GM19372 (cell line): ENCODE measurements at regions not wholly inside any gene's neighbourhood (a gene's known extent, or its start where the extent isn't known, plus 50 kb on each side); places are given as distances from the start of the nearest gene placed in this dataset.

Experiments used
- ATAC-seq: cut with Tn5 transposase; IDR thresholded peaks from one replicate; pipeline ENCODE4 v1.9.1; 2021; ENCODE audit warnings: mild to moderate bottlenecking, low read depth, moderate library complexity; ENCODE audit not compliant: unreplicated experiment

- no peak for ATAC-seq
Observed at GRCh38 chr14:29098656-29099055, 332.1 kb downstream of the FOXG1 start.

- ATAC-seq, result no peak
Observed at GRCh38 chr14:29102266-29102665, 335.7 kb downstream of the FOXG1 start.

- ATAC-seq, result no peak
Observed at GRCh38 chr14:29102996-29103395, 336.4 kb downstream of the FOXG1 start.

DNA sequence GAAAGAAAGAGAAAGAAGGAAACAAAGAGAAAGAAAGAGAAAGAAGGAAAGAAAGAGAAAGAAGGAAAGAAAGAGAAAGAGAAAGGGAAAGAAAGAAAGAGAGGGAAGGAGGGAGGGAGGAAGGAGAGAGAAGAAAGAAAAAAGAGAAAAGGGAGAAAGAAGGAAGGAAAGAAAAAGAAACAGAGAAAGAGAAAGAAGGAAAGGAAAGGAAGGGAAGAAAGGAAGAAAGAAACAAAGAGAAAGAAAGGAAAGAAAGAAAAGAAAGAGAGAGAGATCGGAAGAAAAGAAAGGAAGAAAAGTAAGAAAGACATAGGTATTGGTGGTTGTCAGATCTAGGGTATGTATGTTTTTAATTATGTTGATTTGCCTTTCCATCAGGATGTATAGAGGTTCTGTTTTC lies 342.3 kb downstream of the FOXG1 start:
- ATAC-seq, result no peak

DNA sequence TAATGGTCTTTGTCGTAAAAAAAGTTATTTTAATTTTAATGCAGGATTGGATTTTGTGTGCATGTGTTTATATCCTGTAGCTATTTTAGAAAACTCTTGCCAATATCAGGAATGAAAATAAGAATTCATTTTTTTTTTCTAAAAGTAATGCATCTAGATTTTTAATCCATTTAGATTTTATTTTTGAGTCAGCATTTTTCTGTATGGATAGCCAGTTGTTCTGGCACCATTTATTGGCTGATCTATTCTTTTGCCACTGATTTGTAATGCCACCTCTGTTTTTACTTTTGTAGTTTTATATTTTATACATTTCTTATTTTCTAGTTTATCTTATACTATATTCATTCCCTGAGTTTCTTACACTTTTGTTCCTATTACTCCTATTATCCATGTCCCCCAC lies 343.0 kb downstream of the FOXG1 start:
- ATAC-seq, result no peak

DNA sequence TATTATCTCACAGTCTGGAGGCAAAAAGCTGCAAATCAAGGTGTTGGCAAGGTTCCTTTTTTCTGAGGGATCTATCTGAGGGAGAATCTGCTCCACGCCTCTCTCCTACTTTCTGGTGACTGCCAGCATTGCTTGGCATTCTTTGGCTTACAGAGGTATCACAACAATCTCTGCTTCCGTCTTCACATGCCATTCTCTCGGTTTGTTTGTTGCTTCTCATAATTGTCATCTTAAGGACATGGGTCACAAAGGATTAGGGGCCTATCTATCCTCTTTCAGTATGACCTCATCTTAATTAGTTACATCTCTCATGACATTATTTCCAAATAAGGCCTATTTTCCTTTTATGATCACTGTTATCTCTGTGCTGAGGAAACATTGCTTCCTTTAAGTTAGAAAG lies 345.0 kb downstream of the FOXG1 start:
- no peak for ATAC-seq

DNA sequence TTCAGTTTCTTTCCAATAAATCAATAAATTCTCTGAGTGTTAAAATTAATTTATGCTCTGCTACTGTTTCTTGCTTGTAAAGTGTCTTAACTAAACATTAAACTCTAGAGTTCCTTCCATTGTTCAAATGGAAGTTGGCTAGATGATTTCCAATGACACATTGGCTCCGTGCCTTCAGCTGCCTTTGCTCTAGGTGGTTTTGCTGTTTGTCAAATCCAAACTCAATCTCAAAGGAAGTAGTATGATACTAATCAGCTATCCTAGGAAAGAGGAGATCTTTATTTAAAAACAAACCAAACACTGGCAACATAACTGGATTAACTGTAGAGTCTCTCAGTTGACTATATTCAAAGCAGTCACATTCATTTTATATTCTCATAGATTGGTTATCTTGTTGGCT lies 356.4 kb downstream of the FOXG1 start:
- no peak for ATAC-seq

- no peak for ATAC-seq
Observed at GRCh38 chr14:29126361-29126760, 359.8 kb downstream of the FOXG1 start.

DNA sequence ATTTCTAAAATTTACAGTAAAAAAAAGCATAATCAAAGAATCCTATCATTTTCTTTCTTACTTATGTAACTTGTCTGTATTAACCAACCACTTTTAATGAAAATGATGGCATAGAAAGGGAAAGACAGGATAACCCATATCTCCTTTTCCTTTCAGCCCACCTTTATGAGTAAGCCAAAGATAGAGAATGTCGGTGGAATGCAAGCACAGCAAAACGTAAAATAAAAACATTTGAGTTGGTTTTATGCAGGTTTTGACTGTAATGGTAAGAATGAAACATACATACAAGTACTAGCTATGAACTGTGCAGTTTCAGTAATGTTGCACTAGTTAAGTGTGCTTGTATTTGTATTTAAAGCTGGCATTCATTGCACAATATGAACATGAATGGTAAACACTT lies 360.3 kb downstream of the FOXG1 start:
- no peak for ATAC-seq

DNA sequence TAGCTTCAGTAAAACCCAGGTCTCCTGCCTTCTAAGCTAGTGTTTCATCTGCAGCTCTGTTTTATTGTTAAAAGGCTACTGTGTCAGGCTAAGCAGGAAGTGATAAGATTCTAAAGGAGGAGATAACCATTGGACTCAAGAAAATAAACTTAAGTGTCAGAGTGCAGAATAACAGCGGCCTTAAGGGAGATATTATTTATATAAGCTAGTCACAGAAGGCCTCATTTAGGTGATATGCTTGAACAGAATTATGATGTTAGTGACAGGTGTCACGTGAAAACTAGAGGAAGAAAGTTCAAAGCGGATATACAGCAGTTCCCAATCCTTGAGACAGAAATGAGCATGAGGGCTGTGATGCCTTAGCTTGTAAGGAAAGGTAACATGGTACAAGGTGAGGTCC lies 373.4 kb downstream of the FOXG1 start:
- ATAC-seq, result no peak

DNA sequence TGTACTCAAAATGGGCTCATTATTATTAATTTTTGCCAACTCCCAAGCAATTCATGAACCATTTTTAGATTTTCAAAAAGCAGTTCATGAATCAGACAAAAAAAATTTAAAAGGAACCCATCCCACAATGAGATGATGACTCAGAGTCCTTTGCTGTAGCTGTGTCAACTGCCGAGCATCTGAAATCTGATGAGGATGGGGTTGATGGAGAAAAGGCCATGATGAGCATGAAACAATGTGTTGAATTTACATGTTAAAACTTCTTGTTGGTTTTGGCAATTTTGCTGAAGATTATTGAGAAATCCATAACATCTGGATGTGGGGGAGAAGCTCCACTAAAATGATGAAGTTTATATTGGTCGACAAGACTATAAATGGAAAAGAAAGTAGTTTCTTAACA lies 378.0 kb downstream of the FOXG1 start:
- ATAC-seq, result no peak

DNA sequence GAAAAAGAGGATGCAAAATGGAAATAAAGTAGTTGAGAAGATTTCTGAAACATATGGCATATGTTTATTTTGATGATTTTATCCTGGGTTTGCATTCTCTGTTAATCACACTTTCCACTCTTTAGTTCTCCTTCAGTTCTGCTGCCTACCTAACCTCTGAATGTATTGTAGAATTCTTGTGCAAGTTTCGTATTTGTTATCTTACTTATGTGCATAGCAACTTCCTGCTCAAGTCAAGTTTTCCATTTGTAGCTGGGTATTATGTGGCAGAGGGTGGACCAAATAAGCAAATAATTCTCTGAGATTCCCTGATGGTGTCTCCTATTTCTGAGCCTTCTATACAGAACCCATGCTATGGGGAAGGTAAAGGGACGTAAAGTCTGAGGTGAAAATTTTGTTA lies 381.6 kb downstream of the FOXG1 start:
- no peak for ATAC-seq

DNA sequence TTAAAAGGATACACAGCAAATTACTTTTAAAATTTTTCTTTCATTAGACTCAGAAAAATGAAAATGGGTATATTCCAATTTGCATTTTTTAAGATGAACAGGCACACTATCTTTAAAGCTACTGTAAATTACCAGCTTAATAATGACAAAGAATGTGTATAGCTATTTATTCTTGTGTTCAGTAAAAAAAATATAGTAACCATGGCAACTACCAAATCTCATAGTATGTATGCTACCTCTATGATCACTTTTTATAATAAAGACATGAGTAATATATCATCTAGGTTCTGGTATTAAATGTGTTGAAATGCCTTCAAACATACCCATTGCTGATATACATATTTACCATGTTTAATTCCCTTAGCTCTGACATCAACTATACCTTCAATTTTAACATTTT lies 383.2 kb downstream of the FOXG1 start:
- ATAC-seq, result no peak

DNA sequence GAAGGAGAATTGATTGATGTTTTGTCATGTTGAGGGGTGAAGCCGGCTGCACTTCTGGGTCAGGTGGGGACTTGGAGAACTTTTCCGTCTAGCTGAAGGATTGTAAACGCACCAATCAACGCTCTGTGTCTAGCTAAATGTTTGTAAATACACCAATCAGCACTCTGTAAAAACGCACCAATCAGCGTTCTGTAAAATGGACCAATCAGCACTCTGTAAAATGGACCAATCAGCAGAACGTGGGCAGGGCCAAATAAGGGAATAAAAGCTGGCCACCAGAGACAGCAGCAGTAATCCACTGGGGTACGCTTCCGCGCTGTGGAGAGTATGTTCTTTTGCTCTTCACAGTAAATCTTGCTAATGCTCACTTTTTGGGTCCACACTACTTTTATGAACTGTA lies 384.1 kb downstream of the FOXG1 start:
- no peak for ATAC-seq

- no peak for ATAC-seq
Observed at GRCh38 chr14:29156096-29156495, 389.5 kb downstream of the FOXG1 start.

- no peak for ATAC-seq
Observed at GRCh38 chr14:29161593-29161992, 395.0 kb downstream of the FOXG1 start.

DNA sequence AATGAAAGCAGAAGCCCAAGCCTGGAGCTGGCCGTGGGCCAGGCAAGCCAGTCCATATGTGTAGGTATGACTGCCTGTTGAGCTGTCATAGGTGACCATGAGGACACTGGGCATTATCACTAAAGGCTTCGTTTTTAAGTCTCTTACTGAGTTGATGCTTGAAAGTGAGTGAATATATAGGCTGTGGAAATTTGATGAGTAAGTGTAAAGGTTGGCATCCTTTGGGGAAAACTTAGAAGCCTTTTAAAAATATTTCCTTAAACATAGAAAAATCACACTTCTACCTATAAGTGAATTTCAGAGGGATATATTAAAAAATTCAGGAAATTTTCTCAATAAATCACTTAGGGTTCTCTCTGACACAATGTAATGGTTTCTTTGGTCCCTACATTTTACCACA lies 396.5 kb downstream of the FOXG1 start:
- ATAC-seq, result no peak

GRCh38 chr14:29165431-29165830 lies 398.8 kb downstream of the FOXG1 start:
- no peak for ATAC-seq

DNA sequence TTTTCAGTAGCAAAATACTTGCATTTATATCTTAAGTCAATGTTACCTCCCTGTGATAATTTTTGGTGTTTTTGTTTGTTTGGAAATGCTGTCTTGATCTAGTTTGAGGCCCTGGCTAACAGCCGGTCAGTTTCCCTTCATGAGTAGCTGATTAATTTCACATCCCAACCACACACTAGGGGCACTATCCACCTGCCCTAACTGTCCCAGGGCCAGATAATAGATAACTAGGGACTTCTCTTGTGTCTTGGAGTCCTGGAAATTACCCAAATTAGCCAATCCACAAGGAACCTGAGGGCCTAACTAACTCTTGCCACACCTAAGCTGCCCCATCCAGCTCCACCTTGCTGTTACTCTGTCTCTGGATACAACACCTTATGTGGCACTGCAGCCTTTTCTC lies 399.9 kb downstream of the FOXG1 start:
- ATAC-seq, result no peak

- no peak for ATAC-seq
Observed at GRCh38 chr14:29168149-29168548, 401.6 kb downstream of the FOXG1 start.

- ATAC-seq, result no peak
Observed at GRCh38 chr14:29169408-29169807, 402.8 kb downstream of the FOXG1 start.

DNA sequence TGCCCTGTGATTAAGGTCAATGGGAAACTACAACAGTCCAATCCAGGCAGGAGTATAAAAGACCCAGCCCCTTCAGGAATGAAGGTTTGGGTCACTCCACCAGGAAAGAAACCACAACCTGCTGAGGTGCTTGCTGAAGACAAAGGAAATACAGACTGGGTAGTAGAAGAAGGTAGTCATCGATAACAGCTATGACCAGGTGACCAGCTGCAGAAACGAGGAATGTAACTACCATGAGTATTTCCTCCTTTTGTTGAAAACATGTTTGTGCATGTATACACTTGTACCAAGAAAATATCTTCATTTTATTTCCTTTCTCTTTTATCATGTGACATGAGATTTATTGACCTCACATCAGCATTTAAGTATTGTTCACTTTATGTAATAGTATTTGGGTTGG lies 409.1 kb downstream of the FOXG1 start:
- ATAC-seq, result no peak

DNA sequence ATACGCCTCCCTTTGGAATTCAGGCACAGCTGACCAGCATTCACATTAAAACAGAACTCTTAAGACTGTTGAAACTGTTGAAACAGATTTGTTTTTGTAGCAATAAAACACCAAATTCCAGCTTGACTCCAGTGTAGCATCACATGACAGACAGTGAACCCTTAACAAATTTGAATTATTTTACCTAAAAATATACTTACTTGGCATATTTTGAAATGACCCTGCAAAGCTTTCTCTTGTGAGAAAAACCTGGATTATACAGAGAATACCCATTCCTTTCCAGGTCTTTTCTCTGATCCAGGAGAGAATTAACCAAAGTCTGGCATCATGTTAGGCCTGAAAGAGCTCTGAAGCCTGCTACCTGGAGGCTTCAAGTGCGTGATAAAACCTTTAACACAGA lies 410.3 kb downstream of the FOXG1 start:
- ATAC-seq, result no peak

DNA sequence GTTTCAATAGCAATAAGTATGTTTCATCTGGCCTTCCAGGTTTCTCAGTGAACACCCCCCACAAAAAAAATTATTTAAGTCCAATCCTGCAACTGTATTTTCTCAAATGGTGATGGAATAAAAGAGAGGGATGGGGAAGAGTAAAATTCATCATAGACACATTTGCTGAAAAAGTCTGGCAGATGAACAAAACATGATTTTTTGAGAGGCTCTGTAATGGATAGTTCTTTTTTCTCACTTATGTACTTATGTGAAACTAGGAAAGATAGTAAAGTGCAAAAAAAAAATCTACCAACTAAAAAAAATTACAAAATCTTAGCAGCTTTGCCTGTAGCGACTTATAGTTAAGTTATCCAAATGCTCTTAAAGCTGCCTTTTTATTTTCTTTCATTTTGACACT lies 412.4 kb downstream of the FOXG1 start:
- no peak for ATAC-seq
